NB4 (cell line): ENCODE measurements at regions not wholly inside any gene's neighbourhood (a gene's known extent, or its start where the extent isn't known, plus 50 kb on each side); places are given as distances from the start of the nearest gene placed in this dataset.

Source experiments
- DNase-seq: peaks from one replicate; pipeline ENCODE4 v3.0.0; 2010; ENCODE audit warnings: low read depth
- H3K4me3 ChIP-seq: one replicate; pipeline ENCODE4 v1.5.1; 2011; ENCODE audit warnings: mild to moderate bottlenecking, low read depth, low read length, moderate library complexity
- MAX ChIP-seq: IDR thresholded peaks from 2 replicates; pipeline ENCODE4 v1.6.1; 2011; ENCODE audit warnings: low read depth, low read length
- MYC ChIP-seq: IDR thresholded peaks from 2 replicates; pipeline ENCODE4 v1.6.1; 2011; ENCODE audit warnings: low read depth, low read length
- POLR2A ChIP-seq: IDR thresholded peaks from 2 replicates; pipeline ENCODE4 v1.6.1; 2011; ENCODE audit warnings: mild to moderate bottlenecking; ENCODE audit not compliant: insufficient read length; ENCODE audit errors: extremely low read depth
- TF ChIP-seq, protein P1 (sequence below): IDR thresholded peaks from one replicate; pipeline ENCODE4 v1.5.1; 2012; ENCODE audit warnings: low read depth, low read length

- DNase-seq, result no peak
- TF ChIP-seq, protein P1, sequence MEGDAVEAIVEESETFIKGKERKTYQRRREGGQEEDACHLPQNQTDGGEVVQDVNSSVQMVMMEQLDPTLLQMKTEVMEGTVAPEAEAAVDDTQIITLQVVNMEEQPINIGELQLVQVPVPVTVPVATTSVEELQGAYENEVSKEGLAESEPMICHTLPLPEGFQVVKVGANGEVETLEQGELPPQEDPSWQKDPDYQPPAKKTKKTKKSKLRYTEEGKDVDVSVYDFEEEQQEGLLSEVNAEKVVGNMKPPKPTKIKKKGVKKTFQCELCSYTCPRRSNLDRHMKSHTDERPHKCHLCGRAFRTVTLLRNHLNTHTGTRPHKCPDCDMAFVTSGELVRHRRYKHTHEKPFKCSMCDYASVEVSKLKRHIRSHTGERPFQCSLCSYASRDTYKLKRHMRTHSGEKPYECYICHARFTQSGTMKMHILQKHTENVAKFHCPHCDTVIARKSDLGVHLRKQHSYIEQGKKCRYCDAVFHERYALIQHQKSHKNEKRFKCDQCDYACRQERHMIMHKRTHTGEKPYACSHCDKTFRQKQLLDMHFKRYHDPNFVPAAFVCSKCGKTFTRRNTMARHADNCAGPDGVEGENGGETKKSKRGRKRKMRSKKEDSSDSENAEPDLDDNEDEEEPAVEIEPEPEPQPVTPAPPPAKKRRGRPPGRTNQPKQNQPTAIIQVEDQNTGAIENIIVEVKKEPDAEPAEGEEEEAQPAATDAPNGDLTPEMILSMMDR, result no peak
- TF ChIP-seq POLR2A, result no peak
- no peak for TF ChIP-seq MAX
- TF ChIP-seq MYC, result no peak
- H3K4me3 ChIP-seq, result no peak overlapping the region
Measured at GRCh38 chr6:165869526-165869925, 206.5 kb upstream of the PDE10A start.

GRCh38 chr6:165864925-165865324, 201.9 kb upstream of the PDE10A start:
- DNase-seq, result no peak
- TF ChIP-seq POLR2A, result no peak
- TF ChIP-seq MYC, result no peak
- TF ChIP-seq, protein P1, result no peak
- TF ChIP-seq MAX, result no peak
- no peak overlapping the region for H3K4me3 ChIP-seq

GRCh38 chr6:165864218-165864617, 201.2 kb upstream of the PDE10A start:
- no peak overlapping the region for H3K4me3 ChIP-seq
- no peak for DNase-seq
- TF ChIP-seq, protein P1, result no peak
- TF ChIP-seq MYC, result no peak
- no peak for TF ChIP-seq POLR2A
- TF ChIP-seq MAX, result no peak

GRCh38 chr6:165863801-165864200, 200.8 kb upstream of the PDE10A start:
- TF ChIP-seq MYC, result no peak
- TF ChIP-seq, protein P1, result no peak
- TF ChIP-seq POLR2A, result no peak
- TF ChIP-seq MAX, result no peak
- no peak for DNase-seq
- H3K4me3 ChIP-seq, result no peak overlapping the region

GRCh38 chr6:165862813-165863212, 199.8 kb upstream of the PDE10A start:
- DNase-seq, result no peak
- no peak overlapping the region for H3K4me3 ChIP-seq
- TF ChIP-seq POLR2A (no peak), MYC (no peak), MAX (no peak)
- TF ChIP-seq, protein P1, result no peak

GRCh38 chr6:165861226-165861625, 198.2 kb upstream of the PDE10A start:
- TF ChIP-seq MAX (no peak), POLR2A (no peak), MYC (no peak)
- TF ChIP-seq, protein P1, result no peak

More at GRCh38 chr6:165861226-165861625, 198.2 kb upstream of the PDE10A start:
- DNase-seq, result no peak
- H3K4me3 ChIP-seq, result no peak overlapping the region
